H1 (cell line): ENCODE measurements at regions not wholly inside any gene's neighbourhood (a gene's known extent, or its start where the extent isn't known, plus 50 kb on each side); places are given as distances from the start of the nearest gene placed in this dataset.

Experiments used
- CTCF ChIA-PET: fragments of 300-600 bp; sonication (Branson Sonifier 250); formaldehyde crosslinking; loops from one replicate; lab custom pipeline; 2021; ENCODE audit not compliant: partially characterized antibody; lab: Charles Lee
- POLR2A ChIA-PET: fragments of 300-600 bp; sonication (Branson Sonifier 250); formaldehyde crosslinking; loops from one replicate; lab custom pipeline; 2021; ENCODE audit warnings: inconsistent platforms; ENCODE audit not compliant: partially characterized antibody; lab: Charles Lee
- DNase-seq, 2 experiments: peaks; one replicate each; pipeline versions ENCODE4 v3.0.0 to v3.0.0-alpha.2; 2010 to 2022; ENCODE audit warnings: low spot score in 2 of 2, low read depth in 1 of 2, mixed read lengths in 1 of 2
- FAIRE-seq: peaks from 2 replicates; lab custom pipeline; 2011; peaks lifted over from hg19 to GRCh38; lab: Jason Lieb, UNC
- H2AFZ ChIP-seq: 2 replicates; pipeline ENCODE4 v1.8.1; 2012; ENCODE audit warnings: low read length, inconsistent platforms
- H2AK5ac ChIP-seq: 2 replicates; pipeline ENCODE4 v1.6.1; 2013; ENCODE audit warnings: low read depth, low read length
- H2BK120ac ChIP-seq: replicated peaks from 2 replicates; pipeline ENCODE3; 2013; ENCODE audit warnings: low read depth, low read length, inconsistent platforms
- H2BK12ac ChIP-seq: 2 replicates; pipeline ENCODE4 v1.6.1; 2013; ENCODE audit warnings: low read depth, low read length
- H2BK15ac ChIP-seq: 2 replicates; pipeline ENCODE4 v1.6.1; 2013; ENCODE audit warnings: low read length
- H2BK20ac ChIP-seq: 2 replicates; pipeline ENCODE4 v1.6.1; 2013; ENCODE audit warnings: low read length
- H2BK5ac ChIP-seq: 2 replicates; pipeline ENCODE4 v1.6.1; 2013; ENCODE audit warnings: low read depth, low read length
- H3K14ac ChIP-seq: 2 replicates; pipeline ENCODE4 v1.6.1; 2013; ENCODE audit warnings: inconsistent platforms; ENCODE audit not compliant: insufficient read length
- H3K18ac ChIP-seq: 2 replicates; pipeline ENCODE4 v1.6.1; 2013; ENCODE audit warnings: low read length; ENCODE audit errors: extremely low read depth
- H3K23ac ChIP-seq: 2 replicates; pipeline ENCODE4 v1.6.1; 2013; ENCODE audit warnings: inconsistent platforms; ENCODE audit not compliant: insufficient read length
- H3K23me2 ChIP-seq: 2 replicates; pipeline ENCODE4 v1.6.1; 2013; ENCODE audit warnings: low read depth, low read length
- H3K27ac ChIP-seq: 2 replicates; pipeline ENCODE4 v1.6.1; 2011; ENCODE audit warnings: low read depth, low read length, inconsistent platforms
- H3K27me3 ChIP-seq, 4 experiments: replicated peaks in 1 of 4; 1 replicate in 1 of 4; 2 replicates in 3 of 4; pipeline versions ENCODE4 v1.6.1 to v1.8.1; 2011 to 2013; ENCODE audit warnings: low read length in 3 of 4, mild to moderate bottlenecking in 3 of 4, inconsistent platforms in 2 of 4, mixed read lengths in 2 of 4, moderate library complexity in 1 of 4; ENCODE audit not compliant: control insufficient read depth in 3 of 4, insufficient read depth in 3 of 4; ENCODE audit errors: extremely low read depth in 1 of 4
- H3K36me3 ChIP-seq, 4 experiments: 2 replicates each; pipeline versions ENCODE4 v1.6.1 to v1.8.1; 2011 to 2013; ENCODE audit warnings: mild to moderate bottlenecking in 4 of 4, low read length in 3 of 4, moderate library complexity in 2 of 4, control low read depth in 1 of 4, inconsistent platforms in 1 of 4; ENCODE audit not compliant: insufficient read depth in 4 of 4, control insufficient read depth in 2 of 4
- H3K4ac ChIP-seq: replicated peaks from 2 replicates; pipeline ENCODE3; 2013; ENCODE audit warnings: low read length, low read depth, mixed read lengths, inconsistent platforms; ENCODE audit not compliant: insufficient read length
- H3K4me1 ChIP-seq, 4 experiments: replicated peaks in 1 of 4; 1 replicate in 1 of 4; 2 replicates in 3 of 4; pipeline versions ENCODE4 v1.6.1 to v1.8.1; 2011 to 2013; ENCODE audit warnings: low read length in 3 of 4, inconsistent platforms in 2 of 4, mixed read lengths in 1 of 4; ENCODE audit not compliant: insufficient read depth in 4 of 4, control insufficient read depth in 3 of 4
- H3K4me2 ChIP-seq, 2 experiments: 2 replicates each; pipeline versions ENCODE4 v1.6.1 to v1.8.1; 2011 to 2013; ENCODE audit warnings: low read depth in 2 of 2, low read length in 2 of 2, control low read depth in 1 of 2, inconsistent platforms in 1 of 2, mild to moderate bottlenecking in 1 of 2; ENCODE audit not compliant: insufficient read depth in 1 of 2
- H3K4me3 ChIP-seq, 4 experiments: fragments of 200-600, 300-600 bp in 1 of 4; sonication (generic), shearing (Covaris generic), sonication (Bioruptor Twin) in 1 of 4; 2 replicates each; pipeline versions ENCODE4 v1.5.1 to v1.8.1; 2011 to 2016; ENCODE audit warnings: low read length in 4 of 4, low read depth in 3 of 4, control low read depth in 2 of 4, inconsistent platforms in 2 of 4, mild to moderate bottlenecking in 2 of 4, mixed read lengths in 1 of 4, moderate library complexity in 1 of 4; ENCODE audit not compliant: insufficient read depth in 2 of 4; ENCODE audit errors: extremely low read depth in 1 of 4
- H3K56ac ChIP-seq: replicated peaks from 2 replicates; pipeline ENCODE3; 2013; ENCODE audit warnings: low read depth, mild to moderate bottlenecking, mixed read lengths, low read length, inconsistent platforms; ENCODE audit not compliant: insufficient read length
- H3K79me1 ChIP-seq: 2 replicates; pipeline ENCODE4 v1.6.1; 2013; ENCODE audit warnings: low read depth, low read length, control low read depth
- H3K79me2 ChIP-seq, 2 experiments: 2 replicates each; pipeline versions ENCODE4 v1.6.1 to v1.8.1; 2012 to 2013; ENCODE audit warnings: low read length in 2 of 2, mild to moderate bottlenecking in 2 of 2, inconsistent platforms in 1 of 2; ENCODE audit not compliant: insufficient read depth in 2 of 2, control insufficient read depth in 1 of 2
- H3K9ac ChIP-seq, 4 experiments: replicated peaks in 1 of 4; 1 replicate in 1 of 4; 2 replicates in 3 of 4; pipeline versions ENCODE4 v1.6.1 to v1.8.1; 2011 to 2013; ENCODE audit warnings: low read depth in 3 of 4, low read length in 3 of 4, control low read depth in 2 of 4, mild to moderate bottlenecking in 2 of 4, moderate library complexity in 2 of 4, inconsistent platforms in 1 of 4; ENCODE audit errors: extremely low read depth in 1 of 4
- H3K9me3 ChIP-seq, 2 experiments: 2 replicates each; pipeline versions ENCODE4 v1.6.1 to v1.8.1; 2012 to 2013; ENCODE audit warnings: mild to moderate bottlenecking in 2 of 2, moderate library complexity in 2 of 2, control low read depth in 1 of 2, inconsistent platforms in 1 of 2, low read depth in 1 of 2, low read length in 1 of 2, mixed read lengths in 1 of 2; ENCODE audit not compliant: insufficient read depth in 2 of 2
- H4K20me1 ChIP-seq, 2 experiments: replicated peaks in 1 of 2; 2 replicates each; pipeline versions ENCODE3 to v1.8.1; 2011 to 2013; ENCODE audit warnings: inconsistent platforms in 2 of 2, low read length in 2 of 2, mild to moderate bottlenecking in 1 of 2; ENCODE audit not compliant: insufficient read depth in 2 of 2, control insufficient read depth in 1 of 2
- H4K5ac ChIP-seq: 2 replicates; pipeline ENCODE4 v1.6.1; 2013; ENCODE audit warnings: low read length, low read depth, mixed read lengths, inconsistent platforms; ENCODE audit not compliant: insufficient read length
- H4K8ac ChIP-seq: 2 replicates; pipeline ENCODE4 v1.8.0; 2013; ENCODE audit warnings: mild to moderate bottlenecking, moderate library complexity, low read length, inconsistent platforms; ENCODE audit not compliant: insufficient read depth; ENCODE audit errors: extremely low read depth
- H4K91ac ChIP-seq: replicated peaks from 2 replicates; pipeline ENCODE3; 2013; ENCODE audit warnings: low read length, mixed read lengths, inconsistent platforms; ENCODE audit not compliant: insufficient read length
- CEBPB ChIP-seq: IDR thresholded peaks from 2 replicates; pipeline ENCODE4 v1.6.1; 2012; ENCODE audit warnings: low read depth, low read length
- CHD1 ChIP-seq: IDR thresholded peaks from 2 replicates; pipeline ENCODE4 v1.6.1; 2012; ENCODE audit warnings: low read depth, low read length, improper control_type of control experiment
- EP300 ChIP-seq, 2 experiments: IDR thresholded peaks; 1 replicate in 1 of 2; 2 replicates in 1 of 2; pipeline ENCODE4 v1.6.1; 2011 to 2012; ENCODE audit warnings: low read depth in 2 of 2, low read length in 2 of 2, mild to moderate bottlenecking in 2 of 2, borderline replicate concordance in 1 of 2, inconsistent platforms in 1 of 2, moderate library complexity in 1 of 2
- GABPA ChIP-seq: IDR thresholded peaks from 2 replicates; pipeline ENCODE4 v1.6.1; 2011; ENCODE audit warnings: mild to moderate bottlenecking, low read length, moderate library complexity, borderline replicate concordance; ENCODE audit not compliant: insufficient read depth
- JUN ChIP-seq: IDR thresholded peaks from 2 replicates; pipeline ENCODE4 v1.6.1; 2011; ENCODE audit warnings: low read depth, mild to moderate bottlenecking, improper control_type of control experiment, low read length
- POU5F1 ChIP-seq: IDR thresholded peaks from 2 replicates; pipeline ENCODE4 v1.6.1; 2011; ENCODE audit warnings: low read depth, mild to moderate bottlenecking, low read length, moderate library complexity
- RNF2 ChIP-seq: fragments of 200-900, 300-1000 bp; sonication (generic); IDR thresholded peaks from 2 replicates; pipeline ENCODE4 v1.7.1; 2016; ENCODE audit warnings: borderline replicate concordance, low read depth, mild to moderate bottlenecking, antibody characterized with exemption, low read length; ENCODE audit not compliant: poor library complexity, severe bottlenecking; ENCODE audit errors: missing control alignments
- SAP30 ChIP-seq: fragments of 300-600 bp; sonication (generic); IDR thresholded peaks from 2 replicates; pipeline ENCODE4 v1.7.1; 2012; ENCODE audit warnings: low read length, moderate library complexity, mild to moderate bottlenecking, inconsistent platforms; ENCODE audit not compliant: insufficient read depth, insufficient replicate concordance
- SIN3A ChIP-seq, 2 experiments: IDR thresholded peaks in 1 of 2; conservative IDR thresholded peaks in 1 of 2; 2 replicates each; pipeline ENCODE4 v1.6.1; 2011 to 2012; ENCODE audit warnings: low read length in 2 of 2, improper control_type of control experiment in 1 of 2, low read depth in 1 of 2, mild to moderate bottlenecking in 1 of 2
- SP2 ChIP-seq: IDR thresholded peaks from 2 replicates; pipeline ENCODE4 v1.6.1; 2012; ENCODE audit warnings: mild to moderate bottlenecking, low read length, inconsistent platforms
- TAF7 ChIP-seq: optimal IDR thresholded peaks from 2 replicates; pipeline ENCODE3; 2011; ENCODE audit warnings: low read depth, mild to moderate bottlenecking, inconsistent platforms, low read length, moderate library complexity, borderline replicate concordance
- TBP ChIP-seq: IDR thresholded peaks from 2 replicates; pipeline ENCODE4 v1.6.1; 2011; ENCODE audit warnings: low read depth, low read length, improper control_type of control experiment
- ZNF274 ChIP-seq: IDR thresholded peaks from 2 replicates; pipeline ENCODE4 v1.7.0; 2012; ENCODE audit warnings: low read length, borderline replicate concordance; ENCODE audit errors: extremely low read depth
- WGBS, 2 experiments: shearing (Covaris generic) in 1 of 2; methylation state at CpG; one replicate each; pipeline versions ENCODE4 v1.1.6 to v1.1.7; 2013 to 2015; ENCODE audit warnings: low lambda C conversion rate in 2 of 2, mixed read lengths in 2 of 2, inconsistent platforms in 1 of 2, low coverage in 1 of 2, missing lambda C conversion rate in 1 of 2; ENCODE audit not compliant: insufficient replicate concordance in 2 of 2, insufficient coverage in 1 of 2, insufficient read length in 1 of 2; ENCODE audit errors: extremely low coverage in 1 of 2, missing lambda C conversion rate in 1 of 2; 5-methylcytosine and 5-hydroxymethylcytosine counted together

GRCh38 chr4:22090661-22091351, 142.2 kb upstream of the KCNIP4 start:
- CTCF ChIA-PET, result interaction anchor here (0.6 to 3.3 kb wide), 24 partner anchors 9 to 1663 kb away, joined by 3 to 37 read pairs (median 3); no protein-coding TSS in a partner anchor
- FAIRE-seq, result no peak
- no peak overlapping the region for H2AFZ ChIP-seq
- TF ChIP-seq RNF2, result no peak
- no peak for TF ChIP-seq CHD1
- TF ChIP-seq EP300 (IDR thresholded peaks at IDR 0.05; ENCODE audit: borderline replicate concordance in 1 of 2, low read depth in 2 of 2, low read length in 2 of 2), result no peak
- TF ChIP-seq SIN3A (conservative IDR thresholded peaks at IDR 0.05 in 1 of 2, IDR thresholded peaks at IDR 0.05 in 1 of 2; ENCODE audit: low read depth in 1 of 2, low read length in 2 of 2), result no peak
- no peak for TF ChIP-seq POU5F1
- no peak for TF ChIP-seq CEBPB
- TF ChIP-seq SAP30, result no peak
- no peak for TF ChIP-seq SP2
- no peak for TF ChIP-seq GABPA
- TF ChIP-seq TAF7, result no peak
- TF ChIP-seq ZNF274, result no peak
- TF ChIP-seq TBP, result no peak
- no peak for TF ChIP-seq JUN

More at GRCh38 chr4:22090661-22091351, 142.2 kb upstream of the KCNIP4 start:
- no peak overlapping the region for H3K27ac ChIP-seq
- no peaks in the 10 kb centered on the region for H3K4me1 ChIP-seq
- H3K4me2 ChIP-seq, result no peak overlapping the region
- 83% methylated on average over 6 of the region's 6 CpGs; no CpG with 5 or more reads in 1 of the 2 experiments for WGBS, 2 experiments
- H3K27me3 ChIP-seq, result no peaks in the 10 kb centered on the region
- H3K79me1 ChIP-seq, result no peaks in the 10 kb centered on the region
- no peak overlapping the region for H3K4ac ChIP-seq
- H3K9me3 ChIP-seq, result peaks cover 3 to 11% of the 10 kb centered on the region in 2 experiments; a peak in 3 of 4 replicates
- H4K20me1 ChIP-seq, result no peaks in the 10 kb centered on the region
- H2BK120ac ChIP-seq, result no peak overlapping the region
- no peak overlapping the region for H4K5ac ChIP-seq
- H2BK5ac ChIP-seq, result no peak overlapping the region
- H2AK5ac ChIP-seq, result no peak overlapping the region
- H4K8ac ChIP-seq, result no peak overlapping the region
- no peaks in the 10 kb centered on the region for H3K36me3 ChIP-seq
- H3K23ac ChIP-seq, result no peak overlapping the region
- H3K56ac ChIP-seq, result no peak overlapping the region
- no peaks in the 10 kb centered on the region for H3K23me2 ChIP-seq
- no peak overlapping the region for H2BK12ac ChIP-seq
- no peak overlapping the region for H2BK15ac ChIP-seq
- H3K4me3 ChIP-seq, result no peak overlapping the region
- no peaks in the 10 kb centered on the region for H3K79me2 ChIP-seq
- H3K18ac ChIP-seq, result no peak overlapping the region
- no peak overlapping the region for H4K91ac ChIP-seq
- DNase-seq, result no peak
- no peak overlapping the region for H3K14ac ChIP-seq
- no peak overlapping the region for H2BK20ac ChIP-seq
- H3K9ac ChIP-seq, result no peak overlapping the region
- POLR2A ChIA-PET, result no interaction called here
